K562 (cell line): ENCODE measurements at regions not wholly inside any gene's neighbourhood (a gene's known extent, or its start where the extent isn't known, plus 50 kb on each side); places are given as distances from the start of the nearest gene placed in this dataset.

Experiments used
- ATAC-seq: fragments of 200-7000 bp; cut with Tn5 transposase; 3 replicates; pipeline ENCODE4 v1.9.1; 2020; ENCODE audit warnings: moderate library complexity
- BruUV-seq: library from RNA; stranded (reverse); fragments of 400-500 nt; replicated peaks from 2 replicates; lab custom pipeline; 2021; lab: Mats Ljungman, UMichigan
- CTCF ChIA-PET: fragments of 300-600 bp; formaldehyde crosslinking; extraction: SDS; loops from one replicate; lab custom pipeline; 2021; ENCODE audit warnings: low intra/inter-chr PET ratio; lab: Yijun Ruan, JAX
- POLR2A ChIA-PET: fragments of 300-600, 350-650 bp; sonication (Branson Sonifier 250); formaldehyde crosslinking; extraction: SDS; loops from one replicate; lab custom pipeline; 2021; ENCODE audit warnings: antibody characterized with exemption, inconsistent platforms; lab: Yijun Ruan, JAX
- DNase-seq, 4 experiments: peaks; one replicate each; pipeline versions ENCODE4 v3.0.0 to v3.0.0-alpha.2; 2011 to 2018; ENCODE audit warnings: low spot score in 3 of 4, mixed read lengths in 3 of 4; ENCODE audit errors: extremely low read depth in 1 of 4
- FAIRE-seq: peaks from 2 replicates; lab custom pipeline; 2011; peaks lifted over from hg19 to GRCh38; lab: Jason Lieb, UNC
- H2AFZ ChIP-seq: 2 replicates; pipeline ENCODE4 v1.6.0; 2011; ENCODE audit warnings: low read depth, low read length, control low read depth, inconsistent platforms
- H3K27ac ChIP-seq: fragments of 200-600 bp; 3 replicates; pipeline ENCODE4 v1.8.0; 2011; ENCODE audit warnings: low read depth, mild to moderate bottlenecking, control low read depth, inconsistent platforms, low read length, moderate library complexity, mixed read lengths; ENCODE audit errors: extremely low read depth
- H3K27me3 ChIP-seq, 2 experiments: fragments of 300-600 bp in 1 of 2; 2 replicates in 1 of 2; 3 replicates in 1 of 2; pipeline versions ENCODE4 v1.6.0 to v1.8.0; 2011; ENCODE audit warnings: inconsistent platforms in 2 of 2, low read length in 2 of 2, mild to moderate bottlenecking in 1 of 2, mixed read lengths in 1 of 2, moderate library complexity in 1 of 2; ENCODE audit not compliant: control insufficient read depth in 2 of 2, insufficient read depth in 2 of 2
- H3K36me3 ChIP-seq: fragments of 300-600 bp; 3 replicates; pipeline ENCODE4 v1.8.0; 2011; ENCODE audit warnings: mild to moderate bottlenecking, low read length, inconsistent platforms; ENCODE audit not compliant: control insufficient read depth, insufficient read depth
- H3K4me1 ChIP-seq, 2 experiments: fragments of 200-600 bp in 1 of 2; replicated peaks in 1 of 2; 2 replicates in 1 of 2; 3 replicates in 1 of 2; pipeline versions ENCODE4 v1.5.1 to v1.8.0; 2011; ENCODE audit warnings: inconsistent platforms in 2 of 2, low read length in 2 of 2, mild to moderate bottlenecking in 1 of 2, mixed read lengths in 1 of 2, moderate library complexity in 1 of 2; ENCODE audit not compliant: control insufficient read depth in 2 of 2, insufficient read depth in 2 of 2
- H3K4me2 ChIP-seq: 2 replicates; pipeline ENCODE4 v1.6.1; 2011; ENCODE audit warnings: low read length, control low read depth, inconsistent platforms, mixed read lengths; ENCODE audit not compliant: insufficient read depth
- H3K4me3 ChIP-seq: fragments of 200-600 bp; sonication (generic), shearing (Covaris generic); 2 replicates; pipeline ENCODE4 v1.5.1; 2016; ENCODE audit warnings: control low read depth, inconsistent platforms
- H3K79me2 ChIP-seq: fragments of 200-600 bp; 3 replicates; pipeline ENCODE4 v1.8.0; 2011; ENCODE audit warnings: low read length, inconsistent platforms; ENCODE audit not compliant: control insufficient read depth, insufficient read depth
- H3K9ac ChIP-seq, 2 experiments: 2 replicates each; pipeline versions ENCODE4 v1.6.0 to v1.6.1; 2011; ENCODE audit warnings: low read depth in 2 of 2, low read length in 2 of 2, control low read depth in 1 of 2, inconsistent platforms in 1 of 2, mild to moderate bottlenecking in 1 of 2, mixed read lengths in 1 of 2; ENCODE audit not compliant: insufficient read depth in 1 of 2
- H3K9me1 ChIP-seq: one replicate; pipeline ENCODE4 v1.6.0; 2011; ENCODE audit warnings: inconsistent platforms, mild to moderate bottlenecking, low read length, moderate library complexity; ENCODE audit not compliant: control insufficient read depth, insufficient read depth
- H3K9me3 ChIP-seq: replicated peaks from 2 replicates; pipeline ENCODE4 v1.5.1; 2011; ENCODE audit warnings: low read depth, low read length, inconsistent platforms; ENCODE audit not compliant: control insufficient read depth, insufficient read depth
- H4K20me1 ChIP-seq: replicated peaks from 2 replicates; pipeline ENCODE4 v1.6.1; 2011; ENCODE audit warnings: low read length, inconsistent platforms, mixed read lengths; ENCODE audit not compliant: control insufficient read depth, insufficient read depth
- KAT2B ChIP-seq: IDR thresholded peaks from one replicate; pipeline ENCODE4 v1.6.1; 2012; ENCODE audit warnings: low read depth, mild to moderate bottlenecking, control low read depth, inconsistent platforms, low read length, moderate library complexity
- MIER1 ChIP-seq: fragments of 450-650 bp; IDR thresholded peaks from 2 replicates; pipeline ENCODE4 v1.6.1; 2016; ENCODE audit warnings: antibody characterized with exemption, mild to moderate bottlenecking, low read depth
- VEZF1 ChIP-seq: fragments of 200-800 bp; sonication (Bioruptor generic); IDR thresholded peaks from 2 replicates; pipeline ENCODE4 v1.6.1; 2017; ENCODE audit warnings: missing genetic modification characterization, missing compliant biosample characterization
- ZNF23 ChIP-seq: fragments of 250-450 bp; sonication (Bioruptor Pico); IDR thresholded peaks from 2 replicates; pipeline ENCODE4 v1.4.0; 2020; ENCODE audit warnings: mild to moderate bottlenecking
- ZNF444 ChIP-seq: fragments of 250-450 bp; sonication (Bioruptor Pico); IDR thresholded peaks from 2 replicates; pipeline ENCODE4 v1.4.0; 2020; ENCODE audit warnings: mild to moderate bottlenecking, moderate library complexity
- ZNF644 ChIP-seq: fragments of 200-800 bp; sonication (Bioruptor generic); IDR thresholded peaks from 2 replicates; pipeline ENCODE4 v1.6.1; 2016; ENCODE audit warnings: low read depth, missing genetic modification characterization, missing compliant biosample characterization
- WGBS: fragments of 100-300 bp; shearing (Covaris generic); methylation state at CpG from one replicate; pipeline ENCODE4 v1.1.6; 2016; ENCODE audit warnings: low coverage, mixed read lengths; ENCODE audit not compliant: insufficient coverage; ENCODE audit errors: missing lambda C conversion rate; 5-methylcytosine and 5-hydroxymethylcytosine counted together
- in situ Hi-C: fragments of 300-500 bp; cut with MboI; formaldehyde crosslinking; loops from 4 replicates; pipeline ENCODE4 v1.15.0; 2018; ENCODE audit warnings: inconsistent platforms, mixed read lengths
- intact Hi-C: fragments of 100-400 bp; cut with micrococcal nuclease; formaldehyde crosslinking; loops from 2 replicates; pipeline ENCODE4 v1.14.2; 2022
- TF ChIP-seq, protein P1 (sequence below): sonication (generic); formaldehyde crosslinking; IDR thresholded peaks from 2 replicates; pipeline ENCODE4 v1.8.0; 2022; ENCODE audit warnings: missing genetic modification reagents, mild to moderate bottlenecking, borderline replicate concordance

DNA sequence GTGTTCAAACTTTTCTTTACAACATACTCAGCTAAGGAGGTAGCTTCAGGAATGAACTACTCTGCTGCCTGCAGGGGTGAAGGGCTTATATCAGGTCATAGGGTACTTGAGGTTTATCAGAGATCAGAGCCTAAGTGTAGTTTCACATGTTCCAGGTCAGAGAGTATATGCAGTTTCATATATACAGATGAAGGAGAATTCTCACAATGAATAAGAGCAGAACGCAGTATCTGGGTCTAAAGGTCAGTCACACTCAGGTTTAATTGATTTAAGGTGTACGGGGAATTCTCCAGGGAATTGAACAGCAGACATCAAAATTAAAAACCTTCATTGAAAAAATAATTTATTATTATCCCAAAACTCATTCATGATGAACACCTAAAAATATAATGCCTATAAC lies 700.6 kb downstream of the TECRL start:
- Histone ChIP-seq H3K27ac (no peak overlapping the region), H3K79me2 (no peaks in the 10 kb centered on the region), H4K20me1 (no peaks in the 10 kb centered on the region), H3K4me3 (no peak overlapping the region), H3K9ac (no peak overlapping the region), H3K9me1 (no peaks in the 10 kb centered on the region), H3K27me3 (no peaks in the 10 kb centered on the region), H2AFZ (no peak overlapping the region), H3K4me2 (no peak overlapping the region), H3K36me3 (no peaks in the 10 kb centered on the region), H3K9me3 (no peaks in the 10 kb centered on the region), H3K4me1 (no peaks in the 10 kb centered on the region)
- no peak for DNase-seq
- no peak for ATAC-seq
- ChIA-PET CTCF (no interaction called here), POLR2A (no interaction called here)
- in situ Hi-C loops, result no loop called here
- FAIRE-seq, result no peak
- TF ChIP-seq ZNF644 (tag), result no peak
- TF ChIP-seq, protein P1, sequence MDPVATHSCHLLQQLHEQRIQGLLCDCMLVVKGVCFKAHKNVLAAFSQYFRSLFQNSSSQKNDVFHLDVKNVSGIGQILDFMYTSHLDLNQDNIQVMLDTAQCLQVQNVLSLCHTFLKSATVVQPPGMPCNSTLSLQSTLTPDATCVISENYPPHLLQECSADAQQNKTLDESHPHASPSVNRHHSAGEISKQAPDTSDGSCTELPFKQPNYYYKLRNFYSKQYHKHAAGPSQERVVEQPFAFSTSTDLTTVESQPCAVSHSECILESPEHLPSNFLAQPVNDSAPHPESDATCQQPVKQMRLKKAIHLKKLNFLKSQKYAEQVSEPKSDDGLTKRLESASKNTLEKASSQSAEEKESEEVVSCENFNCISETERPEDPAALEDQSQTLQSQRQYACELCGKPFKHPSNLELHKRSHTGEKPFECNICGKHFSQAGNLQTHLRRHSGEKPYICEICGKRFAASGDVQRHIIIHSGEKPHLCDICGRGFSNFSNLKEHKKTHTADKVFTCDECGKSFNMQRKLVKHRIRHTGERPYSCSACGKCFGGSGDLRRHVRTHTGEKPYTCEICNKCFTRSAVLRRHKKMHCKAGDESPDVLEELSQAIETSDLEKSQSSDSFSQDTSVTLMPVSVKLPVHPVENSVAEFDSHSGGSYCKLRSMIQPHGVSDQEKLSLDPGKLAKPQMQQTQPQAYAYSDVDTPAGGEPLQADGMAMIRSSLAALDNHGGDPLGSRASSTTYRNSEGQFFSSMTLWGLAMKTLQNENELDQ (CRISPR knock-in tag), result no peak
- no peak for TF ChIP-seq MIER1
- TF ChIP-seq ZNF23 (CRISPR knock-in tag), result no peak
- TF ChIP-seq ZNF444 (CRISPR knock-in tag), result no peak
- TF ChIP-seq KAT2B, result no peak
- TF ChIP-seq VEZF1, result no peak
- BruUV-seq, result no TSS peak
- intact Hi-C loops, result no loop called here
- WGBS, result 0% methylated on average over 2 of the region's 2 CpGs
